Gastrocnemius medialis (tissue), 4 donors: ENCODE measurements at regions not wholly inside any gene's neighbourhood (a gene's known extent, or its start where the extent isn't known, plus 50 kb on each side); places are given as distances from the start of the nearest gene placed in this dataset.

Source experiments
- ATAC-seq, 2 donors: fragments of 150-250 bp; one replicate each; pipeline ENCODE4 v1.9.1; 2016
- DNase-seq, 2 donors: peaks; one replicate each; pipeline ENCODE4 v3.0.0-alpha.2; 2019
- H3K27ac ChIP-seq, 4 donors: fragments of 200-600 bp; sonication (generic); 1 replicate in 1 of 4; 2 replicates in 3 of 4; pipeline ENCODE4 v1.5.1; 2016 to 2018; ENCODE audit warnings: mild to moderate bottlenecking in 2 of 4, moderate library complexity in 1 of 4
- H3K27me3 ChIP-seq, 3 donors: fragments of 200-600 bp; sonication (generic) in 2 of 3; 1 replicate in 1 of 3; 2 replicates in 2 of 3; pipeline versions ENCODE4 v1.5.1 to v1.6.0; 2016 to 2019; ENCODE audit warnings: mild to moderate bottlenecking in 1 of 3, moderate library complexity in 1 of 3
- H3K36me3 ChIP-seq, 2 donors: fragments of 200-600 bp; sonication (generic) in 1 of 2; one replicate each; pipeline ENCODE4 v1.5.1; 2017 to 2018
- H3K4me1 ChIP-seq, 2 donors: fragments of 200-600 bp; sonication (generic) in 1 of 2; one replicate each; pipeline ENCODE4 v1.5.1; 2016 to 2017; ENCODE audit warnings: mild to moderate bottlenecking in 2 of 2
- H3K4me3 ChIP-seq, 4 donors: fragments of 200-600 bp; sonication (generic) in 3 of 4; 1 replicate in 1 of 4; 2 replicates in 3 of 4; pipeline ENCODE4 v1.5.1; 2016 to 2019; ENCODE audit warnings: mild to moderate bottlenecking in 2 of 4
- H3K9me3 ChIP-seq, 3 donors: fragments of 200-600 bp; sonication (generic) in 2 of 3; 1 replicate in 1 of 3; 2 replicates in 2 of 3; pipeline ENCODE4 v1.5.1; 2016 to 2019
- POLR2A ChIP-seq, 2 donors: fragments of 450-650 bp; IDR thresholded peaks; one replicate each; pipeline ENCODE4 v1.6.1; 2017; ENCODE audit warnings: antibody characterized with exemption in 2 of 2, mild to moderate bottlenecking in 2 of 2, moderate library complexity in 2 of 2
- in situ Hi-C, 4 donors: fragments of 200-750 bp; cut with MboI; loops; one replicate each; pipeline versions ENCODE4 v1.15.0 to v1.8.0; 2017; ENCODE audit warnings: low sequenced_read_pairs in 4 of 4
- intact Hi-C: fragments of 100-400 bp; cut with DNase I; formaldehyde crosslinking; loops from one replicate; pipeline ENCODE4 v1.15.1; 2023; ENCODE audit warnings: low total_unique reads
- TF ChIP-seq, protein P1 (sequence below), 5 experiments: fragments of 450-650 bp in 3 of 5; fragments of 200-600 bp in 2 of 5; sonication (generic) in 2 of 5; IDR thresholded peaks in 4 of 5; conservative IDR thresholded peaks in 1 of 5; 1 replicate in 4 of 5; 2 replicates in 1 of 5; pipeline ENCODE4 v1.5.1; 2016 to 2019; ENCODE audit warnings: antibody characterized with exemption in 5 of 5, mild to moderate bottlenecking in 3 of 5, moderate library complexity in 3 of 5

DNA sequence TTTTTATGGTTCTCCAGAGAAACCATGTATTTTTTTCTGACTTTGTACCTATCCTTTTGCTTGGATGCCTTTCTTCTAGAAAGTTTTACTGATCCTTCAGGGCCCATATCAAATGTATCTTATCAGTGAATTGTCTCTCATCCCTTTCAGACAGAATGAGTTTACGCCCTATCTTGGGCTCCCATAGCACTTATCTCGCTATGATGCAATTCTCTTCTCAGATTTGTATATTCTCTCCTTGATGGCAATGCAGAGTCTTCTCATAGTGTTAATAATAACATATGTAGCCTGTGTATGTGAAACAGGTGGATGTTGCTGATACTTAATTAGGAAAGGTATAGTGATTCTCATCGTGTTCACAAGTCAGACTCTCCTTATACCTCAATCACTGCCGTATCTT is 336.2 kb downstream of the UTRN start:
- Histone ChIP-seq H3K4me1 (no peaks in the 10 kb centered on the region), H3K27ac (no peak overlapping the region), H3K36me3 (no peaks in the 10 kb centered on the region), H3K9me3 (no peaks in the 10 kb centered on the region), H3K4me3 (no peak overlapping the region), H3K27me3 (no peaks in the 10 kb centered on the region)
- in situ Hi-C loops (no loop called here), intact Hi-C loops (no loop called here)
- TF ChIP-seq, protein P1, sequence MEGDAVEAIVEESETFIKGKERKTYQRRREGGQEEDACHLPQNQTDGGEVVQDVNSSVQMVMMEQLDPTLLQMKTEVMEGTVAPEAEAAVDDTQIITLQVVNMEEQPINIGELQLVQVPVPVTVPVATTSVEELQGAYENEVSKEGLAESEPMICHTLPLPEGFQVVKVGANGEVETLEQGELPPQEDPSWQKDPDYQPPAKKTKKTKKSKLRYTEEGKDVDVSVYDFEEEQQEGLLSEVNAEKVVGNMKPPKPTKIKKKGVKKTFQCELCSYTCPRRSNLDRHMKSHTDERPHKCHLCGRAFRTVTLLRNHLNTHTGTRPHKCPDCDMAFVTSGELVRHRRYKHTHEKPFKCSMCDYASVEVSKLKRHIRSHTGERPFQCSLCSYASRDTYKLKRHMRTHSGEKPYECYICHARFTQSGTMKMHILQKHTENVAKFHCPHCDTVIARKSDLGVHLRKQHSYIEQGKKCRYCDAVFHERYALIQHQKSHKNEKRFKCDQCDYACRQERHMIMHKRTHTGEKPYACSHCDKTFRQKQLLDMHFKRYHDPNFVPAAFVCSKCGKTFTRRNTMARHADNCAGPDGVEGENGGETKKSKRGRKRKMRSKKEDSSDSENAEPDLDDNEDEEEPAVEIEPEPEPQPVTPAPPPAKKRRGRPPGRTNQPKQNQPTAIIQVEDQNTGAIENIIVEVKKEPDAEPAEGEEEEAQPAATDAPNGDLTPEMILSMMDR (IDR thresholded peaks at IDR 0.05 in 4 of 5, conservative IDR thresholded peaks at IDR 0.05 in 1 of 5), result no peak
- TF ChIP-seq POLR2A (IDR thresholded peaks at IDR 0.05), result no peak
- DNase-seq, result no peak
- no peak for ATAC-seq

DNA sequence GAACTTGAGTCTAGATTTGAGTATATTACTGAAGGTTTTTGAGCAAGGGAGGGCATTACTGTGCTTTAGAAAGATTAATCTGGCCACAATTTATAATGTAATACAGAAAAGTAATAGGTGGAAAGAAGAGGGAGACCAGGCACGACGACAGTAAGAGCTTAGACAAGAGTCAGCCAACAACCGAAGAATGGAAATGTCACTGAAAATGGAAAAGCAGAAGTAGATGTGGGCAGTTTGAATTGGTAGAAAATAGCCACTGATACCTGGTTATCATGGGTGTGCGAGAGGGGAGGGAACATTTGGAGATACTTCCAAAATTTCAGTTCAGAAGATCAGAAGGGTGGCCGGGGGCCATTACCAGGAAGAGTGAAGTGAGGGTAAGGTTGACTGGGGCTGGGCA is 339.1 kb downstream of the UTRN start:
- H3K9me3 ChIP-seq, result no peaks in the 10 kb centered on the region
- H3K4me1 ChIP-seq, result no peaks in the 10 kb centered on the region
- H3K36me3 ChIP-seq, result no peaks in the 10 kb centered on the region
- H3K4me3 ChIP-seq, result no peak overlapping the region
- ATAC-seq, result no peak
- TF ChIP-seq, protein P1 (IDR thresholded peaks at IDR 0.05 in 4 of 5, conservative IDR thresholded peaks at IDR 0.05 in 1 of 5), result no peak
- TF ChIP-seq POLR2A (IDR thresholded peaks at IDR 0.05), result no peak
- in situ Hi-C loops, result no loop called here
- no peaks in the 10 kb centered on the region for H3K27me3 ChIP-seq
- no peak for DNase-seq
- intact Hi-C loops, result no loop called here
- no peak overlapping the region for H3K27ac ChIP-seq

DNA sequence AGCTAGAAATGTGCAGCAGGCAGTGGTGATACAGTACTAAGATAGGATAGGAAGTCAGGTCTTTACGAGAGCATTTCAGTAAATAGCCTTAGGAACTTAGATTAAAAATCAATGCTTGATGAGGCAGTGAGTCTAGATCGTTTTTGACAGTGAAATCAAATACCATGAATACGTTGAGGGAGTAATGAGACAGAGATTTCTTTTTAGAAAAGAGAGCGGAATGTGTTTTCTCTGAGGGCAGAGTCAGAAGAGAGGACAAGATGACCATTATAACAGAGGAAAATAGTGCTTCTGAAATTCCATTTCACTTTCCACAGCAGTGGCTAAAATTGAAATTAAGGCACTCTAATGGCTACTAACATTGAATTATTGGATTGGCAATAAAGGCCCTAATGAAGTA is 339.6 kb downstream of the UTRN start:
- no peaks in the 10 kb centered on the region for H3K36me3 ChIP-seq
- in situ Hi-C loops, result no loop called here
- intact Hi-C loops, result no loop called here
- H3K27me3 ChIP-seq, result no peaks in the 10 kb centered on the region
- TF ChIP-seq, protein P1 (IDR thresholded peaks at IDR 0.05 in 4 of 5, conservative IDR thresholded peaks at IDR 0.05 in 1 of 5), result no peak
- TF ChIP-seq POLR2A (IDR thresholded peaks at IDR 0.05), result no peak
- ATAC-seq (no peak), DNase-seq (no peak)
- no peak overlapping the region for H3K27ac ChIP-seq
- H3K4me3 ChIP-seq, result no peak overlapping the region
- no peaks in the 10 kb centered on the region for H3K9me3 ChIP-seq
- H3K4me1 ChIP-seq, result no peaks in the 10 kb centered on the region

DNA sequence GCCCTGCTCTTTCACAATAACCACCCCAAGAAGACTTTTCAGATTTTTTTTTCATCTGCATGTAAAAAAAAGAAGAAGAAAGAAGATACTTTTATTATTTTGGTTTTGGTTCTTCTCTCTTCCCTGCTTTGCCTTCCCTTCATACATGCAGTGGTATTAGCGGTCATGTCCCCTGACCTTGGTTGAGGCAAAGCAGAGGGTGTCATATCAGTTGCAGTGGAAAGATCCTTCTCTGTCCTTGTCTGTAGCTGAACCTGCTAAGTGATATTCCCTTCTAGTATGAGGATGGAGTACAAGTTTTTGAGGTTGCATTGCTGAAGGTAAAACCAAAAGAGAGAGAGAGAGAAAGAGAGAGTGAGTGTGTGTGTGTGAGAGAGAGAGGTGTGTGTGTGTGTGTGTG is 345.7 kb downstream of the UTRN start:
- intact Hi-C loops (no loop called here), in situ Hi-C loops (no loop called here)
- H3K9me3 ChIP-seq, result no peaks in the 10 kb centered on the region
- no peak for ATAC-seq
- H3K27ac ChIP-seq, result no peak overlapping the region
- TF ChIP-seq, protein P1 (IDR thresholded peaks at IDR 0.05 in 4 of 5, conservative IDR thresholded peaks at IDR 0.05 in 1 of 5), result no peak
- no peaks in the 10 kb centered on the region for H3K36me3 ChIP-seq
- H3K4me3 ChIP-seq, result no peak overlapping the region
- no peaks in the 10 kb centered on the region for H3K27me3 ChIP-seq
- no peak for DNase-seq
- H3K4me1 ChIP-seq, result no peaks in the 10 kb centered on the region

DNA sequence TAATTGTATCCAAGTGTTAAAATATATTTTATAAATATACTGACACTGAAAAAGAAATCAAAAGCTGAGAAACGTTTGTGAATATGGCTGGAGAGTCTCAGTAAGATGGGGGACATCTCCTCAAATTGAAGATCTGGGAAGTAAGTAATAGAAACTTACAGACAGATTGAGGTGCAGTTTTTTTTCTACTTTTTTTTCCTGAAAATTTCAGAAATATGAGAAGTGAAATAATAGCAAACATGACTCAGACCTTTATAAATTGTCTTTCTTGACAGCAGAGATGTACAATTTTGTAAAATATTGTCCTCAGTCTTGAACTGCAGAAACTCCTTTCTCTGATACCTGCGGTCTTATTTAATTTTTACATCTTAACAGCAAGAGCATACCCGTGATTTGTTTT is 347.1 kb downstream of the UTRN start:
- intact Hi-C loops (no loop called here), in situ Hi-C loops (no loop called here)
- ATAC-seq (no peak), DNase-seq (no peak)
- Histone ChIP-seq H3K27ac (no peak overlapping the region), H3K4me1 (no peaks in the 10 kb centered on the region), H3K9me3 (no peaks in the 10 kb centered on the region), H3K36me3 (no peaks in the 10 kb centered on the region), H3K4me3 (no peak overlapping the region), H3K27me3 (no peaks in the 10 kb centered on the region)
- no peak for TF ChIP-seq POLR2A (IDR thresholded peaks at IDR 0.05)
- TF ChIP-seq, protein P1 (IDR thresholded peaks at IDR 0.05 in 4 of 5, conservative IDR thresholded peaks at IDR 0.05 in 1 of 5), result no peak
